ENCODE measurements at regions not wholly inside any gene's neighbourhood (a gene's known extent, or its start where the extent isn't known, plus 50 kb on each side); places are given as distances from the start of the nearest gene placed in this dataset.

- no peak overlapping the region for H3K27ac ChIP-seq (ENCODE audit: insufficient read length, low read depth, low read length)
- no peak overlapping the region for H2AK5ac ChIP-seq (ENCODE audit: insufficient read length, low read length)
- H3K56ac ChIP-seq (ENCODE audit: insufficient read length, low read depth, low read length) = no peak overlapping the region
- H2BK12ac ChIP-seq (ENCODE audit: insufficient read length, low read depth, low read length) = no peak overlapping the region
- no peaks in the 10 kb centered on the region for H3K79me1 ChIP-seq (ENCODE audit: insufficient read depth, low read depth, low read length, poor library complexity, severe bottlenecking)
- H4K8ac ChIP-seq (replicated peaks; ENCODE audit: insufficient read length, low read depth, low read length) = no peak overlapping the region
- H3K27ac Mint-ChIP-seq = no peak overlapping the region
- H2BK5ac ChIP-seq (ENCODE audit: insufficient read length, low read length) = no peak overlapping the region
- no peak overlapping the region for H3K4me2 ChIP-seq (ENCODE audit: insufficient read depth, insufficient read length, low read length)
- peaks cover 0 to 2% of the 10 kb centered on the region in 2 experiments; a peak in 2 of 5 replicates for H3K9me3 Mint-ChIP-seq
- TF ChIP-seq CTCF (conservative IDR thresholded peaks at IDR 0.05) = no peak
- H4K20me1 ChIP-seq (ENCODE audit: control insufficient read depth, insufficient read depth, insufficient read length) = no peaks in the 10 kb centered on the region
- no peak for DNase-seq
- H3K27me3 ChIP-seq (ENCODE audit: insufficient read depth, low read length) = no peaks in the 10 kb centered on the region
- no peaks in the 10 kb centered on the region for H3K79me2 ChIP-seq (ENCODE audit: insufficient read depth, low read length)
- peaks cover 7% of the 10 kb centered on the region; the same call in 1 of the 2 replicates for H3K4me1 ChIP-seq (ENCODE audit: insufficient read depth, low read length)
- no peak overlapping the region for H2BK120ac ChIP-seq (ENCODE audit: low read depth, low read length, poor library complexity, severe bottlenecking)
- no peaks in the 10 kb centered on the region for H3K27me3 Mint-ChIP-seq (ENCODE audit: low read depth)
- H3K23me2 ChIP-seq (ENCODE audit: insufficient read length, low read depth, low read length, poor library complexity, severe bottlenecking) = no peaks in the 10 kb centered on the region
- no peak overlapping the region for H3K9ac ChIP-seq (ENCODE audit: extremely low read depth, insufficient read length, low read length)
- no peak overlapping the region for H3K4ac ChIP-seq (ENCODE audit: low read depth, low read length)
- H3K23ac ChIP-seq (ENCODE audit: insufficient read length, low read depth, low read length) = no peak overlapping the region
- no peaks in the 10 kb centered on the region; a peak in 1 of 7 replicates for H3K36me3 Mint-ChIP-seq (ENCODE audit: insufficient read depth in 1 of 3, low read depth in 3 of 3)
- H3T11ph ChIP-seq (ENCODE audit: low read length) = no peak overlapping the region
- H2AFZ ChIP-seq (ENCODE audit: low read length) = no peak overlapping the region
- H4K91ac ChIP-seq (ENCODE audit: insufficient read length, low read depth, low read length) = no peak overlapping the region
- no peaks in the 10 kb centered on the region for H3K9me3 ChIP-seq (ENCODE audit: control insufficient read depth, low read depth, low read length)
- H3K4me3 Mint-ChIP-seq = no peak overlapping the region
- H3K18ac ChIP-seq (ENCODE audit: insufficient read length, low read depth, low read length) = no peak overlapping the region
- no peak overlapping the region for H3K14ac ChIP-seq (ENCODE audit: insufficient read depth, low read length)
- H3K4me1 Mint-ChIP-seq = peaks cover 11 to 19% of the 10 kb centered on the region in 2 experiments
- no peak overlapping the region for H2BK20ac ChIP-seq (ENCODE audit: low read depth, low read length, poor library complexity, severe bottlenecking)
- H4K5ac ChIP-seq (ENCODE audit: insufficient read length, low read depth, low read length) = no peak overlapping the region
- no peak overlapping the region for H2BK15ac ChIP-seq (ENCODE audit: low read depth, low read length)
These were observed 209.8 kb upstream of the ZNF462 start for GRCh38 chr9:106653213-106653612.

Measured in H9 (cell line).